Neural progenitor cell (in vitro differentiated cells): ENCODE measurements at regions not wholly inside any gene's neighbourhood (a gene's known extent, or its start where the extent isn't known, plus 50 kb on each side); places are given as distances from the start of the nearest gene placed in this dataset.
"Not testable (repeated sequence)": the region's sequence is repeated elsewhere in the genome, so short reads cannot be mapped to it uniquely, and the experiment has no call there.

Experiments
- DNase-seq: peaks from one replicate; pipeline ENCODE4 v3.0.0-alpha.2; 2016; ENCODE audit warnings: low spot score
- H2AFZ ChIP-seq: fragments of 200-600 bp; sonication (generic); replicated peaks from 2 replicates; pipeline ENCODE4 v1.6.1; 2016; ENCODE audit warnings: antibody characterized with exemption
- H3F3A ChIP-seq: fragments of 200-600 bp; sonication (generic); 2 replicates; pipeline ENCODE4 v1.6.1; 2016; ENCODE audit warnings: antibody characterized with exemption, low read depth
- H3K27ac ChIP-seq: fragments of 200-600 bp; sonication (generic); 2 replicates; pipeline ENCODE4 v1.5.1; 2016; ENCODE audit warnings: mild to moderate bottlenecking
- H3K27me3 ChIP-seq: fragments of 200-600 bp; sonication (generic); 2 replicates; pipeline ENCODE4 v1.6.1; 2016; ENCODE audit warnings: mild to moderate bottlenecking, moderate library complexity
- H3K36me3 ChIP-seq: fragments of 200-600 bp; sonication (generic); 2 replicates; pipeline ENCODE4 v1.5.1; 2016
- H3K4me1 ChIP-seq: fragments of 200-600 bp; sonication (generic); 2 replicates; pipeline ENCODE4 v1.6.1; 2016; ENCODE audit warnings: mixed run types
- H3K4me2 ChIP-seq: fragments of 200-600 bp; sonication (generic); 2 replicates; pipeline ENCODE4 v1.6.1; 2016
- H3K4me3 ChIP-seq: fragments of 200-600 bp; sonication (generic); 2 replicates; pipeline ENCODE4 v1.5.1; 2016
- H3K79me2 ChIP-seq: fragments of 200-600 bp; sonication (generic); 2 replicates; pipeline ENCODE4 v1.6.1; 2016; ENCODE audit warnings: low read depth
- H3K9ac ChIP-seq: fragments of 200-600 bp; sonication (generic); 2 replicates; pipeline ENCODE4 v1.6.1; 2016
- H3K9me3 ChIP-seq: fragments of 200-600 bp; sonication (generic); 2 replicates; pipeline ENCODE4 v1.5.1; 2016; ENCODE audit warnings: low read depth
- H4K20me1 ChIP-seq: fragments of 200-600 bp; sonication (generic); 2 replicates; pipeline ENCODE4 v1.6.1; 2016; ENCODE audit warnings: low read depth
- H3K27ac Mint-ChIP-seq: 3 replicates; pipeline ENCODE4 v1.8.0; 2021; ENCODE audit warnings: mixed read lengths
- H3K27me3 Mint-ChIP-seq: 2 replicates; pipeline ENCODE4 v1.8.0; 2022; ENCODE audit warnings: low read depth, mild to moderate bottlenecking, inconsistent platforms, moderate library complexity, mixed read lengths; ENCODE audit not compliant: insufficient read depth
- H3K36me3 Mint-ChIP-seq: 3 replicates; pipeline ENCODE4 v1.8.0; 2021; ENCODE audit warnings: mixed read lengths
- H3K4me1 Mint-ChIP-seq: 3 replicates; pipeline ENCODE4 v1.8.0; 2021; ENCODE audit warnings: mixed read lengths
- H3K4me3 Mint-ChIP-seq: 3 replicates; pipeline ENCODE4 v1.8.0; 2021; ENCODE audit warnings: mild to moderate bottlenecking, moderate library complexity, mixed read lengths
- H3K9me3 Mint-ChIP-seq: 3 replicates; pipeline ENCODE4 v1.8.0; 2020; ENCODE audit warnings: mixed read lengths

GRCh38 chr2:89537862-89538261, 846.4 kb downstream of the RPIA start:
- H3K9ac ChIP-seq, H3K27me3 Mint-ChIP-seq, H3K79me2 ChIP-seq, H3K27ac ChIP-seq, H3K9me3 Mint-ChIP-seq, H3K4me1 ChIP-seq, H2AFZ ChIP-seq, DNase-seq, H3K4me1 Mint-ChIP-seq, H3K4me3 Mint-ChIP-seq, H4K20me1 ChIP-seq, H3K36me3 Mint-ChIP-seq, H3K27me3 ChIP-seq, H3K27ac Mint-ChIP-seq, H3F3A ChIP-seq, H3K9me3 ChIP-seq, H3K36me3 ChIP-seq, H3K4me3 ChIP-seq, H3K4me2 ChIP-seq: not testable (repeated sequence)

DNA sequence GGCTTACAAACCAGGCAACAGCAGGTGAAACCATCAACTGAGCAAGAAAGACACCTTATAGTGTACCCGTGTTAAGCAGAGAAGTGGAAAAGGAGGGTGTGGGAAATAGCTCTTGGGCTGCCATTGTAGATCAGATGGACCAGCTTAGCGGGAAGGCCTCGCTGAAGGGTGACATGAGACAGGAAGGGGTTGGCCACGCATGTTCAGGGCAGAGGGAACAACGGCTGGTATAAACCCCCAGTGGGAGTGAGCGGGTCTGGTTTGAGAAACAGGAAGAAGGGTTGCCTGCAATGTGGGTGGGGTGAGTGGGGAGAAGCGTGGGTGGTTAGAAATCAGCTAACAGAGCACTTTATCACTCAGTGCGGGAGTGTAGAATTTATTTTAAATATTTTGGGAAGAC, 852.6 kb downstream of the RPIA start:
- H3K9me3 ChIP-seq, H3K9ac ChIP-seq, H3K9me3 Mint-ChIP-seq, H3K79me2 ChIP-seq, H3K4me3 Mint-ChIP-seq, H3K27ac ChIP-seq, H3K27ac Mint-ChIP-seq, H3K4me1 Mint-ChIP-seq, H4K20me1 ChIP-seq, H3K36me3 ChIP-seq, H3K27me3 Mint-ChIP-seq, H3K36me3 Mint-ChIP-seq, H3K4me1 ChIP-seq, H3K4me3 ChIP-seq, H3K27me3 ChIP-seq, H3F3A ChIP-seq, DNase-seq, H2AFZ ChIP-seq, H3K4me2 ChIP-seq: not testable (repeated sequence)

DNA sequence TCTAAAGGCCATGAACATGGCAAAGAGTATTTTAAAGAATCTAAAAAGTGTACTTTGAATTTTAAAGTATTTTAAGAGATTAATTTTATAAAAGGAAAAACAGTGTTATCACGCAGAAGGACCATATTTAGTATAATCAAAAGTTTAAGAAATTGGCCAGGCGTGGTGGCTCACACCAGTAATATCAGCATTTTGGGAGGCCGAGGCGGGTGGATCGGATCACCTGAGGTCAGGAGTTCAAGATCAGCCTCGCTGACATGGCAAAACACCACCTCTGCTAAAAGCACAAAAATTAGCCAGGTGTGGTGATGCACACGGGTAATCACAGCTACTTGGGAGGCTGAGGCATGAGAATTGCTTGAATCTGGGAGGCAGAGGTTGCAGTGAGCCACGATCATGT, 887.7 kb downstream of the RPIA start:
- H3K27me3 Mint-ChIP-seq, H3K27ac Mint-ChIP-seq, H3K79me2 ChIP-seq, H3K4me3 Mint-ChIP-seq, H3K27me3 ChIP-seq, DNase-seq, H3K9me3 ChIP-seq, H2AFZ ChIP-seq, H3K9me3 Mint-ChIP-seq, H3K4me1 ChIP-seq, H3F3A ChIP-seq, H3K4me3 ChIP-seq, H4K20me1 ChIP-seq, H3K4me2 ChIP-seq, H3K9ac ChIP-seq, H3K36me3 ChIP-seq, H3K4me1 Mint-ChIP-seq, H3K27ac ChIP-seq, H3K36me3 Mint-ChIP-seq: not testable (repeated sequence)

GRCh38 chr2:89582816-89583215, 891.3 kb downstream of the RPIA start:
- not testable (repeated sequence) for H3K27me3 Mint-ChIP-seq, H3F3A ChIP-seq, H3K27ac ChIP-seq, H3K36me3 Mint-ChIP-seq, H3K27me3 ChIP-seq, H3K4me1 ChIP-seq, H3K9ac ChIP-seq, H3K4me2 ChIP-seq, H3K4me3 ChIP-seq, H3K79me2 ChIP-seq, H3K9me3 Mint-ChIP-seq, H3K4me3 Mint-ChIP-seq, H3K27ac Mint-ChIP-seq, H4K20me1 ChIP-seq, DNase-seq, H3K36me3 ChIP-seq, H2AFZ ChIP-seq, H3K9me3 ChIP-seq, H3K4me1 Mint-ChIP-seq

- not testable (repeated sequence) for H3K79me2 ChIP-seq, H3K4me1 ChIP-seq, DNase-seq, H3F3A ChIP-seq, H3K4me1 Mint-ChIP-seq, H3K4me3 Mint-ChIP-seq, H3K27ac ChIP-seq, H2AFZ ChIP-seq, H3K9me3 ChIP-seq, H3K9me3 Mint-ChIP-seq, H3K27me3 Mint-ChIP-seq, H4K20me1 ChIP-seq, H3K36me3 Mint-ChIP-seq, H3K4me3 ChIP-seq, H3K27me3 ChIP-seq, H3K4me2 ChIP-seq, H3K36me3 ChIP-seq, H3K9ac ChIP-seq, H3K27ac Mint-ChIP-seq
Measured at GRCh38 chr2:89584046-89584445, 892.6 kb downstream of the RPIA start.

GRCh38 chr2:89584868-89585557, 893.5 kb downstream of the RPIA start:
- H3K36me3 ChIP-seq, H3K9ac ChIP-seq, H4K20me1 ChIP-seq, H3K4me2 ChIP-seq, H3K9me3 Mint-ChIP-seq, H2AFZ ChIP-seq, H3K27ac ChIP-seq, H3K79me2 ChIP-seq, H3K4me1 ChIP-seq, H3K4me3 ChIP-seq, H3K27me3 ChIP-seq, H3K36me3 Mint-ChIP-seq, DNase-seq, H3K4me1 Mint-ChIP-seq, H3F3A ChIP-seq, H3K9me3 ChIP-seq, H3K27me3 Mint-ChIP-seq, H3K4me3 Mint-ChIP-seq, H3K27ac Mint-ChIP-seq: not testable (repeated sequence)

DNA sequence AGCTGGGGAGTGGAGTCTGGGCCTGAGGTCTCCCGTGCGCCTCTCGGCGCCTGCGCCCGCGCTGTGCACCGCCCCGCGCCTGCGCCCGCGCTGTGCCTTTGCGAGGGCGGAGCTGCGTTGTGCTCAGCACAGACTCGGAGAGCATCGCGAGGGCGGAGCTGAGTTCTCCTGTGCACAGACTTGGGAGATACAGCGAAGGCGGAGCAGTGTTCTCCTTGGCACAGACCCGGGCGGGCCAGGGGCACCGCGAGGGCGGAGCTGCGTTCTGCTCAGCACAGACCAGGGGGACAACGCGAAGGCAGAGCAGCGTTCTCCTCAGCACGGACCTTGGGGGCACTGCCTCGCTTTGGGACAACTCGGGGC, 894.1 kb downstream of the RPIA start:
- not testable (repeated sequence) for H3K36me3 ChIP-seq, H3K4me1 ChIP-seq, H3K4me2 ChIP-seq, H3K27me3 Mint-ChIP-seq, H4K20me1 ChIP-seq, H3K27ac ChIP-seq, H3K27me3 ChIP-seq, H3F3A ChIP-seq, H3K9me3 Mint-ChIP-seq, H3K9me3 ChIP-seq, H3K4me1 Mint-ChIP-seq, DNase-seq, H2AFZ ChIP-seq, H3K36me3 Mint-ChIP-seq, H3K27ac Mint-ChIP-seq, H3K4me3 ChIP-seq, H3K4me3 Mint-ChIP-seq, H3K79me2 ChIP-seq, H3K9ac ChIP-seq

DNA sequence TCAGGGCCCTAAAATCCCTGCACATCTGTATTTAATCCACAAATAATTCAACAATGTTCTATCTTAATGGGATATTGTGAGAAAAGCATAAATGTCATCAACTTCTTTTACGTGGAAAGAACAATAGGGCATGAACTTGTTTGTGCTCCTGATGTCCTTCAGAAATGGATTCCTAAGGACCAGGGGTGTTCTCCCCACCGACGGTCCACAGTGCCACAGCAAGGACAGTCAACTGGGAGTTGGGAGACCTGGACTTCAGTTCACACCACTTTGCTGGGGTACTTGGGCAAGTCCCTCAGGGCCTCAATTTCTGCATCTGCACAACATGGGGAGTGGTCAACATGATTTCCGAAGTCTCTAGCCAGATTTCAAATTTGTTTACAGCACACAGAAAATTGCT, 908.4 kb downstream of the RPIA start:
- H2AFZ ChIP-seq, H3K36me3 Mint-ChIP-seq, H3K27me3 ChIP-seq, H3K27ac ChIP-seq, H3K79me2 ChIP-seq, H3K9ac ChIP-seq, DNase-seq, H3K9me3 ChIP-seq, H3K27me3 Mint-ChIP-seq, H3K4me1 ChIP-seq, H3K36me3 ChIP-seq, H3K4me3 Mint-ChIP-seq, H3K9me3 Mint-ChIP-seq, H3F3A ChIP-seq, H3K4me2 ChIP-seq, H4K20me1 ChIP-seq, H3K4me3 ChIP-seq, H3K27ac Mint-ChIP-seq, H3K4me1 Mint-ChIP-seq: not testable (repeated sequence)
